Fibroblast of villous mesenchyme (primary cell): ENCODE measurements at regions not wholly inside any gene's neighbourhood (a gene's known extent, or its start where the extent isn't known, plus 50 kb on each side); places are given as distances from the start of the nearest gene placed in this dataset.

ENCODE experiments used
- DNase-seq: peaks from one replicate; pipeline ENCODE4 v3.0.0-alpha.2; 2010; ENCODE audit warnings: low read depth
- H3K4me3 ChIP-seq: 2 replicates; pipeline ENCODE4 v1.5.1; 2011; ENCODE audit warnings: low read depth, mild to moderate bottlenecking, low read length
- TF ChIP-seq, protein P1 (sequence below): IDR thresholded peaks from 2 replicates; pipeline ENCODE4 v1.5.1; 2012; ENCODE audit warnings: low read depth, mild to moderate bottlenecking, low read length; ENCODE audit not compliant: insufficient read depth

DNA sequence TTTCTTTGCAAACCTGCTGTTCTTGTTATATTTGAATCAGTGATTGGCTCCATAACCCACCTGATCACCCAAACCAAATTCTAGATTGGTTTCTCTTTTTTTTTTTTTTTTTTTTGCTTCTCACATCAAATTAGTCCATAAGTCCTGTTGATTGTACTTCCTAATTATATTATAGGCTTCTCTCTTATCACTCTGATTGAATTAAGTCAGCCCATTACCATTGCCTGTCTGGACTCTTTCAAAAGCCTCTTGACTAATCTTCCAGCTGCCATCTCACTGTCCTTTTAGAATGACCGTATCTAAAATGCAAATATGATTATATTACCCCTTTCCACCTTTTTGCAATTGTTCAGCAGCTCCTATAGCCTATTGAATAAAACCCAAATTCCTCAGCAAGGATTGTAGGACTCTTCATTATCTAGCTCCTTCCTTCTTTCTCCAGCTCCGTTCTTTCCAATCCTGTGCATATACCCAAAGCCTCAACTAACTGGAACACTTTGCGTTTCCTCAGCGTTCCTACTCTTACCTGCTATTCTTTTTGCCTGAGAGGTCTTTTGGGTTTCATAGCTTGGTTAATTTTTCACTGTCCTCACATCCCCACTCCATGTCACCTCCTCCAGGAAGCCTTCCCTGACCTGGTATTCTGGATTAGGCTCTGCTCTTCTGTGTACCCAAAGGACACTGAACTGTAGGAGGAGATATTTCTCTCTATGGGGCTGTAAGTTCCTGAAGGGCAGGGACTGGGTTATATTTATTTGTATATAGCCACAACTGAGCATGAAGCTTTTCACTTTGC lies 423.3 kb downstream of the TMEM135 start:
- no peak overlapping the region for H3K4me3 ChIP-seq
- TF ChIP-seq, protein P1, sequence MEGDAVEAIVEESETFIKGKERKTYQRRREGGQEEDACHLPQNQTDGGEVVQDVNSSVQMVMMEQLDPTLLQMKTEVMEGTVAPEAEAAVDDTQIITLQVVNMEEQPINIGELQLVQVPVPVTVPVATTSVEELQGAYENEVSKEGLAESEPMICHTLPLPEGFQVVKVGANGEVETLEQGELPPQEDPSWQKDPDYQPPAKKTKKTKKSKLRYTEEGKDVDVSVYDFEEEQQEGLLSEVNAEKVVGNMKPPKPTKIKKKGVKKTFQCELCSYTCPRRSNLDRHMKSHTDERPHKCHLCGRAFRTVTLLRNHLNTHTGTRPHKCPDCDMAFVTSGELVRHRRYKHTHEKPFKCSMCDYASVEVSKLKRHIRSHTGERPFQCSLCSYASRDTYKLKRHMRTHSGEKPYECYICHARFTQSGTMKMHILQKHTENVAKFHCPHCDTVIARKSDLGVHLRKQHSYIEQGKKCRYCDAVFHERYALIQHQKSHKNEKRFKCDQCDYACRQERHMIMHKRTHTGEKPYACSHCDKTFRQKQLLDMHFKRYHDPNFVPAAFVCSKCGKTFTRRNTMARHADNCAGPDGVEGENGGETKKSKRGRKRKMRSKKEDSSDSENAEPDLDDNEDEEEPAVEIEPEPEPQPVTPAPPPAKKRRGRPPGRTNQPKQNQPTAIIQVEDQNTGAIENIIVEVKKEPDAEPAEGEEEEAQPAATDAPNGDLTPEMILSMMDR, result no peak
- no peak for DNase-seq

DNA sequence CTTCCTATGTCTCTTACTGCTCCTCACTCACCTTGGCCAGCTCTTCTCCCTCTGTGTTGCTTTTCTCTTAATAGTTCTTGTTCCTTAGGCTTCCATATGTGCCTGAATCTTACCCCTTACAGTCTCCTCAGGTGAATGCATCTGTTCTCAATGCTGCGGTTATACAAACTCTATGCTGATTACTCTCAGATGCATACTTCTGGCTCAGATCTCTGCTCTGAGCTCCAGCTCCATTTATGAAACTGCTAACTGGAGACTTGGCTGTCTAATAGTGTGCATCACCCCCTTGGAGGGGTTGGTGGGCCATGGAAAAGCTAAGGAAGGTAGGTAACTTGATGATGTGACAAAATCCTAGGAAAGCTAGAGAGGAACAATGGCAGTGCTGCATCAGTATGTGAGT lies 422.5 kb downstream of the TMEM135 start:
- no peak overlapping the region for H3K4me3 ChIP-seq
- no peak for DNase-seq
- TF ChIP-seq, protein P1, result no peak

DNA sequence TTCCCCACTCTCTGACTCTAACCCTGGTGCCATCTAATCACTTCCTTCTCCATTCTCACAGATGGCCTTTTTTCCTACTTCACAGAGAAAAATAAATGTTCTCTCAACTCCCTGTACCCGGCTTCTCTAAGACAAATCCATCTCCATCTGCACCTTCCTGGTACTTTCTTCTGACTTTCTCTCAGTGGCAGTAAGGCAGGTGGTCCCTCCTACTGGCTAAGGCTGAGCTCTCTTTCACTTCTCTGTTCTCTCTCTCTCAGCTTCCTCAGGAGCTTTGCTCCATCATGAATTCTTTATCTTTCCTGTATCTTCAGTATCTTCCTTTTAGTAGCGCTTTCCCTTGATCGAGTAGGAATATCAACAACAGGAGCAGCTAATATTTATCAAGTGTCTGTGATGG lies 421.6 kb downstream of the TMEM135 start:
- H3K4me3 ChIP-seq, result no peak overlapping the region
- TF ChIP-seq, protein P1, result no peak
- no peak for DNase-seq

DNA sequence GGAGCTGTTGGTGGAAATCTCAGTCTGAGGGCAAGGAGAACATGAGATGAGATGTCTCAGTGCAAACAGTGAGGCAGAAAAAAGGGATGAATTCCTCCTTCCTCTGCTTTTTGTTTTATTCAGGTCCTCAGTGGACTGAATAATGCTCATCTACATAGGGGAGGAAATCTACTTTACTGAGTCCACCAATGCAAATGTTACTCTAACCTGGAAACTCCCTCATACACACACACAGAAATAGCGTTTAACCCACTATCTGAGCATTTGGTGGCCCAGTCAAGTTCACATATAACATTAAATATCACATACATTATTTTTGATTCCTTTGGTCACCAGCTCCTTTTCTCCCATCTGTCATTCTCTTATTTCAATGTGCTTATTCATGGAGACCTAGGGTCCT lies 418.8 kb downstream of the TMEM135 start:
- H3K4me3 ChIP-seq, result no peak overlapping the region
- no peak for DNase-seq
- TF ChIP-seq, protein P1, result no peak

DNA sequence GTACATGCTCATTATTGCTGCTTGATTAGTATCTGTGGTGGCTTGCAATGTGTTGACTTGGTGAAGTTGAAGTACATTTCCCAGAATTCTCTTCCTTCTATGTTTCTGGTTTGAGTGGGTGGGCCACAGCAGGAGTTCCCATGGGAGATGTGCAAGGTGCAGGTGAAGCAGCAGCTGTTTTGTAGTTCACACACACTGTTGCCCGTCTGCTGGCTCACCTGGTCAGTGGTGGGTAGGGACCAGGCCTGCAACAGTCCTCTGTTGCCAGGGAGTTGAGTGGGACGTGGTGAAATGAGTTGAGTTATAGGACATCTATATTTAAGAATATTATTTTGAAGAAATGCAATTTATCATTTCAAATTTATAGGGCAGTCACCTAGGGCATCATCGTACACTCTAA lies 417.4 kb downstream of the TMEM135 start:
- DNase-seq, result no peak
- no peak overlapping the region for H3K4me3 ChIP-seq
- TF ChIP-seq, protein P1, result no peak

DNA sequence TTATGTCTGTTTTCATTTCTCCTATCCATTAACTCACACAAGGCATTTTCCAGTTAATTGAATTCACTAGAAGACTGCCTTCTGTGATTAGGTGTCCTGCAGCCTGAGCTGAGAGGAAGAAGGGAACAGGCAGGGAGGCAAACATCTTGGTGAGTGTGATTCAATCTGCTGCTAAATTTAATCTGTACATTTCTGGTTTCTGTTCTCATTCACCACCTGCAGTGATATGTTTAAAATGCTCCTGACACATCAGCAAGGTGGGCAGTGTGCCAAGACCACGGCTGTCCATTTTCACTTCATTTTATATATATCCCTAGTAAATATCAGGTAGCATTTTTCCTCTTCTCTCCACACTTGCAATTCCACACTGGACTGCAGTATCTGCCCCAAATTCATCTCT lies 416.5 kb downstream of the TMEM135 start:
- DNase-seq, result no peak
- TF ChIP-seq, protein P1, result no peak
- H3K4me3 ChIP-seq, result no peak overlapping the region
